Putamen (tissue), 1 donor: ENCODE measurements at regions not wholly inside any gene's neighbourhood (a gene's known extent, or its start where the extent isn't known, plus 50 kb on each side); places are given as distances from the start of the nearest gene placed in this dataset.
"Not testable (repeated sequence)": the region's sequence is repeated elsewhere in the genome, so short reads cannot be mapped to it uniquely, and the experiment has no call there.

Experiments used
- DNase-seq: peaks from one replicate; pipeline ENCODE4 v3.0.0-alpha.2; 2016; ENCODE audit warnings: low spot score

DNA sequence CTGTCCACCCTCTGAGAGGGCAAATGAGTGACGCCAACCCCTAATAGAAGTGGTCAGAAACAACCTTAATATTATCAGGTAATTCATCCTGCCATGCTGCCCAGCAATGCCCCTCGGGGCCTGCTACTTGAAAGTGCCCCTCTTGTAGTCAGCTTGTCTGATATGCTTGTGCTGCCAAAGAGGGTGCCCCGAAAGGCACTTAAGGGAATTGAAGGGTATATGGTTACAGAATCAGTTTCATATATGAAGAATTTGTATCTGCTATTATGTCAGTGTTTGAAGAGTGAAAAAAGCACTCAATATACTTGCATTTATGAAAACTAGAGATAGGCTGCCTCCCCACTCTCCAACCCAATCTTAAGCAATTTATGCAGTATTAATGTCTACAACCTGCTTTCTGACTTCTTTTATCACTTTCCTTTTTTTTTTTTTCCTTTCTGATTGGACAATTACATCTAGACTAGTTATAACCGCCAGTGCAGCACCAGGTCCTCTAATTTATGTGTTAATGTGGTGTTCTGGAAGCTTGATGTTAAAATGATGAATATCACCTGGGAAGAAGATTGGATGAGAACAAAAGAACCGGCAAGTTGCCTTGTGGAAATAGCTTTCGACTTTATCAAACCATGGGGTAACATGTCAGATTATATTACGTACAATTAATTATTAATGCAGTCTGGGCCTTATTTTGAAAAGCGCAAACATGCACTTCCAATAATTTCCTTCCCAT, 646.9 kb upstream of the ACVR2A start:
- no peak for DNase-seq

DNA sequence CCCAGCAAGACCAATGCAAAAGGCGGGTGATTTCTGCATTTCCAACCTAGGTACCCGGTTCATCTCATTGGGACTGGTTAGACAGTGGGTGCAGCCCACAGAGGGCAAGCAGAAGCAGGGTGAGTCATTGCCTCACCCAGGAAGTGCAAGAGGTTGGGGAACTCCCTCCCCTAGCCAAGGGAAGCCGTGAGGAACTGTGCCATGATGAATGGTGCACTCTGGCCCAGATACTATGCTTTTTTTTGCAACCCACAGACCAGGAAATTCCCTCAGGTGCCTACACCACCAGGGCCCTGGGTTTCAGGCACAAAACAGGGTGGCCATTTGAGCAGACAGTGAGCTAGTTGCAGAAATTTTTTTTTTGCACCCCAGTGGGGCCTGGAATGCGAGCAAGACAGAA, 662.6 kb upstream of the ACVR2A start:
- no peak for DNase-seq

DNA sequence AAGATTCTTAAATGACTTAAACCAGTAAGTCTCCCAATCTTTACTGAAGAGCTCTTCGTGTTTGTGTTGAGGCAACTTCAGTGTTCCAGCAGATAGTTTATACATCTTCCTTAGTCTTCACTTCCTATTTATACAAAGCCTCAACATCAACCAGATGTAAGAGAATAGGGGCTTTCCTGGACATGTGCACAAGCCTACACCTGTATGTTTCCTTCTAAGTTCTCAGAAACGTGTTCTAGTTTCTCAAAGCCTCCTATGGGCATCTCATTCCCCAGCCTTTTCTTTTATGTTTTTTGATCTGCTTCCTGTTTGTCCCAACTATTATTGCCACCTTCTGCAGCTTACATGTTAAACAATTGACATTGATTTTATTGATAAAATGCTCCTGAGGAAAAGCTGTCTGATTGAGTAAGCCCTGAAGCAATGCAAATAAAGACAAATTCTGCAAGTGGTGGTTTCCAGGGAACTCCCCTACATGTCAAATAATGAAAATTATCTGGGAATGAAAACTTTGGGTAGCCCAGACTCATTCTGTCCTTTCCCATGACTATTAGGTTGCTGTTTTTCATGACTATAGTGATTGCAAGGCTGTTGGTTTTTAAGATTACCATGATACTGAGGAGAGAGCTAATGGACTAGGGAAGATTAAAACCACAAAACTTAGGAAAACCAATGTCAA, 663.3 kb upstream of the ACVR2A start:
- DNase-seq, result no peak

DNA sequence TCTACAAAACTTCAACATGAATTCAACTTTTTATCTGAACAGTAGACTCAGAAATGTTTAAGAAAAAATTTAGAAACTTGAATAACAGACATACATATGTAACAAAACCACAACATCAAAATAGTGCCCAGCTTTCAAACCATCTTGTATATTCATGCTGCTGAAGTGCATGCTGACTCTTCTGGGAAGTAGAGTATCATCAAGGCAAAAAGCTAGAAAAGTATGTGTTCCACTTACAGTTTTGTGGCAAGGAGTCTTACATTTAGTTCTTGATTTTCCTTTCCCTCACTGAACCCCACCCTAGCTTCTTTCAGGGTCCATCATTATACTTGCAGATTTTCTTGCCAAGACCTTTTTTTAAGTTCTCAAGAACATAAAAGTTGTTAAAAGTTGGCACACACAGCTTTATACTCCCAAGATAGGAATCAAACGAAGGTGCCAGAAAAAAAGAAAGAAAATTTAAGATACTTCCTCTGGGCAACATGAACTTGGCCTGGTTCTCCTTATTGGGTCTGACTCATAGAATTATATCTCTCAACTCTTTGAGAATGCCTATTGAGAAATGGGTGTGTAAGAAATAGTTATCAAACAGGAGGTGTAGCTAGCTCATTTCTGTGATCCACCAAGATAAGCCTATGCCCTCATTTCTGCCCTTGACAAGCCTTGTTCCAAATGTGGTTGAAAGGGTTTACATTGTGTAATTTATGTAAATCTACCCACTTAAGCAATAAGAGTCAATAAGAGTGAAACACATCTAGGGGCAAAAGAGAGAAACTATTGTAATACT, 667.6 kb upstream of the ACVR2A start:
- no peak for DNase-seq

DNA sequence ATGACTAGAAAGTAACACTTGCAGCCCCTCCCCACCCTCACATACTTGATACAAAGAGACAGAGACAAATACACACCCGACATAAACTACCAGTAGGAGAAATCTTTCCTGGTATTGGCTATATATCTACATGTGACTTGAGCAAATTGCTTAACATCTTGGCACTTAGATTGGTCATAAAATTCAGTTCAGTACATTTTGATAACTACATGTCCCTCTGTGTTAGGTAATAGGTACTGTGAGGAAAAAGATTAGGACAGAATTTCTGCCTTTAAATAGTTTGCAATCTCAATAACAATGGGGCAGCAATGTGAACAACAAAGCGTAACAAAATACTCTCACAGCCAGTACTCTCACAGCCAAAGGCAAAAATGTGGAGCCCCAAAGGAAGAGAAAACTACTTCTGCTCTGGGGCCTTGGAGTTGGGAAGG, 670.0 kb upstream of the ACVR2A start:
- DNase-seq, result no peak

DNA sequence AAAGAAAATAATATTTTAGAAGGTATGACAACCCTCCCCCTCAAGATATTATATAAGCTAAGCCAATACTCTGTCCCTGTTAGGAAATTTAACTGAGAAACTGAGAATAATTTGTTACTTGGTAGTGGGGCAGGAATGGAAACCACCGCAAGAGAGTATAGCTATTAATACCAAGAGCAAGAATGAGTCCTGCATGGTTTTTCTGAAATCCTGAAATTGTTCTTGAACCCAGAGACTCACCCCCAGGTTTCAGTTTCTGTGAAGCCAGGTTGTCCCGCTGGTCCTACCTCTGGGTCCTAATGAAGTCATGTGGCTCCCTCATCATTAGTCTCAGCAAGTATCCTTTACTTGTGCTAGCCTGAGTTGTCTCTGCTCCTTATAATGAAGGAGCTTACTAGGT, 671.0 kb upstream of the ACVR2A start:
- no peak for DNase-seq

DNA sequence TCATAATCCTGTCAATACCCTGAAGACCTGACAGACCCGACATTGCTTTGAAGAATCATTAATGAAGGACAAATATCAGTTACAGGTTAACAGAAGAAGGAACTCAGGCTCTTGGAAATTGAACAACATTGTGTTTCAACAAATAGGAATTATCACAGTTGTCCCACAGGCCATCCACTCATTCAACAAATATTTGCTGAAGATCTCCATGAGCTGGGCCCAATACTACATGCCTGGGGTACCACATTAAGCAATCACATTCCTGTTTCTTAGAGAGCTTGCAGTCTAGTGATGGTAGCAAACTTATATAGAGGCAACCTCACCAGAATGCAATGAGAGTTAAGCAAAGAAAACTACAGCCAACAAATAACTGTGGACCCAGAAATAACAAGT, 671.6 kb upstream of the ACVR2A start:
- DNase-seq, result no peak

DNA sequence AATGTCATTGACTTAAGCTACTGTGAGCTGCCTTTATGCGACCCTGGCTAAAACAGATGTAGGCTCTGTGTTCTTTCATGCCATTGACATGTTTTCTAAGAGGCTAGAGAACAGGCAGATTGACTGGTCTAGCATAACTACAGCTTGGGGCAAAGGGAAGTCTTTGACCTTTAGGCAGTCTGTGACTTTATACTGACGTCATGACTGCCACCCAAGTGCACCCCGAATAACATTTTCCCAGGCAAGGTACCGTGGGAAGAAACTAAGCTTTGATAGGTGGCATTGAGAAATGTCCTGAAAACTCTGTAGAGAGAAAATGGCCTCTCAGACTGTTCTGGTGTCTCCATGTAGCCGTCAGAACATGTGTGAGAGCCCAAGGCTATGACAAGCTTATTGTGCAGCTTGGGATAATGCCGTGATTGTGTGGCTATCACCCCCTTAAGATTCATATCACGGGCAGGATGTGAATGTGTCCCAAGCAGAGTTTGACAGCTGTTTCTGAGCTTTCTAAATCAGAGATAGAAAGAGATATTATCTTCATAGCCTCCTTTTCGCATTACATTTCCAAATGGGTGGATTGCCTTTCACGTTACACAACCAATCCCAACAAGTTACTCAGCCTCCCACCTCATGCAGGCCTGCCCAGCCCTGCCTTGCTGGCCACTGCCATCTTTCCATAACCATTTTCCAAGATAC, 672.2 kb upstream of the ACVR2A start:
- peak; percentile 29 for DNase-seq

DNA sequence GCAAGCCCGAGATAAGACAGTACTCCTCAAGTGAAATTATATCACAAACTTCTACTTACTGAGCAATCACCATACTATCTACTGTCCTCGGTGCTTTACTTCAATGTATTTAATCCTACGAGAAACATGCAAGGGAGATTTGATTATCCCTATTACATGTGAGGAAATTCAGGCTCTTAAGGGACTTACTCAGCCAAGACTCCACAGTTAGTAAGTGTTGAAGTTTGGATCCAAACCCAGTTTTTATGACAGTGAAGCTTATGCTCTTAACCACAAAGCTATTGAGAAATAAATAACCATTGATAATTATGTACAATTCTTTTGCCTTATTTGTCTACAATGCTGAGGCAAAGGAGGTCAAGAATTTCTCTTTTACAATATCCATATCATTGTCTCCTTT, 672.9 kb upstream of the ACVR2A start:
- no peak for DNase-seq

DNA sequence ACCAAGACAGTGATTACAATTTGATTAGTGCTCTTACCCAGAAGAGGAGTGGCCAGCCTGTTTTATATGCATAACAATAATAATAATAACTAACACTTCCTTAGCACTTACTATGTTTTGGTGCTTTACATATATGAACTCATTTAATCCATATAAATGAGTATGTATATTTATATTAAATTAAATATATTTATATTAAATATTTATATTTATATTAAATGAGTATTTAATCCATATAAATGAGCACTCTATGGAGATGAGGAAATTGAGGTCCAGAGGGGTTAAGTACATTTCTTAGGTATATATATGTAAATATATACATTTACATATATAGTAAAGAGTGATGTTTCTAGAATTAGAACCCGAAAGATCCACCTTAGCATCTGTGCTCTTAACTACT, 673.9 kb upstream of the ACVR2A start:
- DNase-seq, result no peak

DNA sequence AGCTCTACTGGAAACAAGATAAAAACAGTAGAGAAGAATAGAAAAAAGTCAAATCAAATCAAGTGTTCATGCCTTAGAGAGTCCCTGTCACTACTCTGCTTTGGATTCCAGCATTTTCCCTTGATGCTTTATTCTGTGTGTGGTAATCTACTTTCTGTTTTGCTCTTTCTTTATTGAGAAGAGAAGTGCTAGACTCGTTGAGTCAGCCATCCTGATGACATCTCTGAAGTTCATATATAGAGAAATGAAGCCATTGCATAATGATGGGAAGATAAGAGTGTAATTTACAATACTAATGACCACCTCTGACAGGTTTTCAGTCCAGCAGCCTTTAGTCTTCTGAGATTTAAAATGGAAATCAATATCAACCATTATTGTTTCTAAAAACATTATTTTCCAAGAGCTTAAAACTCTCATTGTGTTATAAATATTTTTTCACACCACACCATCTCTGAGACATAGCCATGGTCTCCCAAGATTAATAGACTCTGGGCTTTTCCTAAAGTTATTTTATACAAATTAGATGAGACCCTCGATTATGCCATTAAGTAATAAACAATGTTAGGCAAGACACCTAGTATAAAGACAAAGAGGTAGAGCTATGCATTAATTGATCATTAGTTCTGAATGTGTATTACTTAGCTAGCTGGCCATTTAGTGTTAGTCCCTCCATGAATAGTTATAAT, 679.0 kb upstream of the ACVR2A start:
- no peak for DNase-seq

DNA sequence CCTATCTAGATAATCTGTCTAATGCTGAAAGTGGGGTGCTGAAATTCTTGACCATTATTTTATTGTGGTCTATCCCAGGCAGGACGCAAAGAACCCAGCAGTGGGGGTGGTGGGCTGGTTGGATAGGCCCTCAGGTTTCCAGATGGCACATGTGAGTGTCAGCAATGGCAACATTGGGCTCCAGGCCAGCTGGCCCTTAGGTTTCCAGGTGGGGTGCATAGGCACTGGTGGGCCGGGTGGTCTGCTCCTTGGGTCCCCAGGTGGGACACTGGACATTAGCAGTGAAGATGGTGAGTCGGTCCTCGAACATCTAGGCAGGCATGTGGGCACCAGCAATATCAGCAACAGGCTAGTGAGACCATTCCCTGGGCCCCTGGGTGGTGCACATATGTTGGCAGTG, 680.3 kb upstream of the ACVR2A start:
- DNase-seq, result no peak

DNA sequence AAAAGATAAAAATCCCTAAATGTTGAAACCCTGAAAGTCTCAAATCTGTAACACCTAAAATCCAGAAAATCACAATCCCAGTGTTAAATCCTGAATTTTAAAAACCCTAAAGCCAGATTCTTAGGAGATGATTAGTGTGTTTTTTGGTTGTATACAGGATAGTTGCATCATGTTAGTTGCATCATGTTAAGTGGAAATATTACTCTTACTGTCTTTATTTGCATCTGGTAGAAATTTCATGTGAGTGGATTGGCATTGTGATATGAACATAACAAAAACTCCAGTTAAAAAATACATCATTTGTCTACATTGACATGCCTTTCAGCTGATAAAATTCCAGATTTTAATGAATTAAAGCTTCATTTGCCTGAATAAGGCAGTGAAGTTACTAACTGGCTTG, 683.1 kb upstream of the ACVR2A start:
- no peak for DNase-seq

DNA sequence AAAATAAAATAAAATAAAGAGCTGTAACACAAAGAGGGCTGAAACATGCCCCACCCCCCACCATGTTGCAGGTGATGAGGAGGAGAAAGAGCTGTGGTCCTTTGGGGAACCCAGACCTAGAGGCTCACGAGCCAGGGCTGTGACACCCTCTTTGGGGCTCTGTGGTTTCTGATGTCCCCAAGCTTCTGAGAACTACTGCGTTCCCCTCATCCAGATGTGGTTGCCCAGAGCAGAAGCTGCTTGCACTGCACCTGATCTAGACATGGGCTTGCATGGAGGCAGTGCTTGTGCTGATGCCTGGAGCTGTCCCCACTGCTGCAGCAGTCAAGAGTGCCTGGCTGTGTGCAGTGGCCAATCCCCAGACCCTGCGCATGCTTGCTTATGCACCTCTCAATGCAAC, 687.9 kb upstream of the ACVR2A start:
- DNase-seq, result no peak

DNA sequence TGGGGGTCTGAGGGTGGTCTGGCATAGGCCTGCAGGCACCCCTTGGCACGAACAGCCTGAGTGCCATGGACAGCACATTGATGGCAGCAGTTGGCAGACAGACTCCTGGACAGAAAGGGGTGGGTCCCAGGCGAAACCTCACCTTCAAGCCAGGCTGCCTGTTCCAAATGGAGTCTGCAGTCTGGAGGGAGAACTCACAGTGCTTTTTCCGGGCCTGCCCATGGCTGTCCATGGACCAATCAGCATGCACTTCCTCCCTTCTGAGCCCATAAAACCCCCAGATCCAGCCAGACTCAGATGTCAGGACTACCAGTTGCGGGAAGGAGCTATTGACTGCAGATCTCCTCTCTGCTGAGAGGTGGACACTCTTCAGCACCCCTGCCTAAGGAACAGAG, 694.6 kb upstream of the ACVR2A start:
- DNase-seq, result no peak

DNA sequence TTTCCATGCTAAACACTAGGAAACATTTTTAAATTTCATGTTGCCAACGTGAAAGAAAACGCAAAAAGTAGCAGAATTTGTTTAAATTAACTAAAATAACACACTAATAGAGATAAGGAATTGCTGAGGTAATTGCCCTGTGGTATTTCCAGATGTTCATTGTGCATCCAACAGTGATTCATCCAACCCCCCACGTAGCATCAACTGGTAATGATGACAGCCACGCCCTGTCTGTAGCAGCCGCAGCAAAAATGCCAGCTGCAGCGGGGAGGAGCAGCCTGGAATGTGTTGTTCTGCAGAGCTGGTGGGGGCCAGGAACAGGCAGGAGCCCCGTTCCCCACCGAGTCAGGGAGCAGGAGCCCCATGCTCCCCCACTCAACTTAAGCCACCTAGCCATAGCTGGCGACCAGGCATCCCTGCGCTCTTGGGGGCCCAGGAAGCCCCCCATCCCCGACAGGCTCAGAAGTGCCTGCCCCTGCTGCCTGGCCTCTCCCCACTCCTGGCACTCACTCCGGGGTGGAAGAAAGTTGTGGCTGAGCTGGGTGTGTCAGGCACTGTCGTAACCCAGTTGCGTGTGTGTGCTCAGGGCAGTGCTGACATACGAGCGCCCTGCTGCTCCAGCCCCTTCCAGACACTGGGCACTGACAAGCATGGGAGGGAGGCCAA, 695.1 kb upstream of the ACVR2A start:
- no peak for DNase-seq

DNA sequence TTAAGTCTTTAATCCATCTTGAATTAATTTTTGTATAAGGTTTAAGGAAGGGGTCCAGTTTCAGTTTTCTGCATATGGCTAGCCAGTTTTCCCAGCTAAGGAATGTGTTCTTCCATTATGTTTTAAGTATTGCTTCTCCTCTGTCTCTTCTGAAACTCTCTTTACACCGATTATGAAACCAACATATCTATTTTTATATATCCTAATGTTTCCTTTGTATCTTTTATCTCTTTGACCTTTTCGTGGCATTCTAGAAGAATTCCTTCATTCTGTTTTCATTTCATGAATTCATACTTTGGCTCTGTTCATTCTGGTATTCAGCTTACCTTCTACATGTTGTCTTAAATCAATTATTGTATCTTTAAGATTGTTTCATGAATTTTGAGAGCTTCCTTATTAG, 697.0 kb upstream of the ACVR2A start:
- DNase-seq, result no peak

DNA sequence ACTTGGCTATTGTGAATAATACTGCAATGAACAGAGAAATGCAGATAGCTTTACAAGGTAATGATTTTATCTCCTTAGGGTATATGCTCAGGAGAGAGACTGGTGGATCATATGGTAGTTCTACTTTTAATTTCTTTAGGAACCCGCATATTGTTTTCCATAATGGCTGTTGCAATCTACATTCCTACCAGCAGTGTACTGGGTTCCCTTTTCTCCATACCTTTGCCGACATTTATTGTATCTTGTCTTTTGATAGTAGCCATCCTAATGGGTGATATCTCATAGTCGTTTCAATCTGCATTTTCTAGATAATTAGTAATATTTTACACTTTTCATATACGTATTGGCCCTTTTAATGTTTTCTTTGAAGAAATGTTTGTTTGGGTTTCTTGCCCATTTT, 702.9 kb upstream of the ACVR2A start:
- DNase-seq, result no peak

DNA sequence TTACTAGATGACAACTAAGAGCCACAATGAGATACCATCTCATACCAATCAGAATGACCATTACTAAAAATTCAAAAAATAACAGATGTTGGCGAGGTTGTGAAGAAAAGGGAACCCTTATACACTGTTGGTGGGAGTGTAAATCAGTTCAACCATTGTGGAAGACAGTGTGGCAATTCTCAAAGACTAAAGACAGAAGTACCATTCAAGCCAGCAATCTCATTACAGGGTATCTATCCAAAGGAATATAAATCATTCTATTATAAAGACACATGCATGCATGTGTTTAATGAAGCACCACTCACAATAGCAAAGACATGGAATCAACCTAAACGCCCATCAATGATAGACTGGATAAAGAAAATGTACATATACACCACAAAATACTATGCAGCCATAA, 705.1 kb upstream of the ACVR2A start:
- DNase-seq, result not testable (repeated sequence)

DNA sequence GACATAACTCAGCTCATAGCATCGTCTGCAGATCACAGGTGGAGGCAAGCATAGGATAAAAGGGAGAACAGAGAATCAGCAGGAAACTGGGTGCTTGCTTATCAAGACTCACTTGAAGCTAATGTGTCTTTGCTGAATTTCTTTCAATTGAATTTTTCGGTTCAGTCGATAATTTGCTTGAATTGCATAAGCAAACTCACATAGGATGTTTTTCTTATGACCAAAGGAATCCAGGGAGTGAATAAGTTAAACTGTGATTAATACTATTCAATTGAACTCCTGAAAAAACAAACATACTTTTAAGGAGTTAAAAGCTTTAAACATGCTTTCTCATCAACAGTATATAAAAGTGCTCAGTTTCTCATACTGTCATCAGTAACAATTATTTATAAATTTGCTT, 707.1 kb upstream of the ACVR2A start:
- no peak for DNase-seq

DNA sequence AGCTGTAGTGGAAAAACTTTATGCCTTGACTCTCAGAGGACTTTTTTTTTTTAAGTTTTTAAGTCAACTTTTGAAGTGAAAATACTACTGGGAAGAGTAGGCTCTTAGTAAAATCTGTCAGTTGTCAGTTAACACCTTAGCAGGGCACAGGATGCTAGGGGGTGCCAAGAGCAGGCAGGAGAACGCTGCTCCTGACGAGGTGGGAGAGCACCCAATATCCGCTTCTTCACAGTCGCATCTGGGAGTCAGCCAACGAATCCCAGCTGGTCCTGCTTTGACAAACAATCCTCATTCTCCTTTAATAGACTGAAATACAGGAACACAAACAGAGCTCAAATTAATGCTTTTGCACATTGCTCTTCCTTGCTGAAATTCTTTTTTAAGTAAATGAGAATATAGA, 709.5 kb upstream of the ACVR2A start:
- DNase-seq, result no peak
